Bronchial epithelial cell (primary cell): ENCODE measurements at regions not wholly inside any gene's neighbourhood (a gene's known extent, or its start where the extent isn't known, plus 50 kb on each side); places are given as distances from the start of the nearest gene placed in this dataset.

ENCODE experiments used
- DNase-seq: peaks from one replicate; pipeline ENCODE4 v3.0.0-alpha.2; 2010; ENCODE audit warnings: low read depth
- FAIRE-seq: peaks from 2 replicates; lab custom pipeline; 2011; peaks lifted over from hg19 to GRCh38; lab: Jason Lieb, UNC
- H3K27me3 ChIP-seq: 2 replicates; pipeline ENCODE4 v1.5.1; 2011; ENCODE audit warnings: low read length; ENCODE audit not compliant: control insufficient read depth, insufficient read depth
- H3K36me3 ChIP-seq: 2 replicates; pipeline ENCODE4 v1.5.1; 2011; ENCODE audit warnings: low read length; ENCODE audit not compliant: control insufficient read depth, insufficient read depth
- H3K4me3 ChIP-seq: 2 replicates; pipeline ENCODE4 v1.5.1; 2011; ENCODE audit warnings: mild to moderate bottlenecking, low read depth, low read length, control low read depth
- CTCF ChIP-seq: IDR thresholded peaks from 2 replicates; pipeline ENCODE4 v1.5.1; 2011; ENCODE audit warnings: mild to moderate bottlenecking, moderate library complexity, low read length, control low read depth, inconsistent platforms; ENCODE audit not compliant: insufficient read depth, severe bottlenecking

DNA sequence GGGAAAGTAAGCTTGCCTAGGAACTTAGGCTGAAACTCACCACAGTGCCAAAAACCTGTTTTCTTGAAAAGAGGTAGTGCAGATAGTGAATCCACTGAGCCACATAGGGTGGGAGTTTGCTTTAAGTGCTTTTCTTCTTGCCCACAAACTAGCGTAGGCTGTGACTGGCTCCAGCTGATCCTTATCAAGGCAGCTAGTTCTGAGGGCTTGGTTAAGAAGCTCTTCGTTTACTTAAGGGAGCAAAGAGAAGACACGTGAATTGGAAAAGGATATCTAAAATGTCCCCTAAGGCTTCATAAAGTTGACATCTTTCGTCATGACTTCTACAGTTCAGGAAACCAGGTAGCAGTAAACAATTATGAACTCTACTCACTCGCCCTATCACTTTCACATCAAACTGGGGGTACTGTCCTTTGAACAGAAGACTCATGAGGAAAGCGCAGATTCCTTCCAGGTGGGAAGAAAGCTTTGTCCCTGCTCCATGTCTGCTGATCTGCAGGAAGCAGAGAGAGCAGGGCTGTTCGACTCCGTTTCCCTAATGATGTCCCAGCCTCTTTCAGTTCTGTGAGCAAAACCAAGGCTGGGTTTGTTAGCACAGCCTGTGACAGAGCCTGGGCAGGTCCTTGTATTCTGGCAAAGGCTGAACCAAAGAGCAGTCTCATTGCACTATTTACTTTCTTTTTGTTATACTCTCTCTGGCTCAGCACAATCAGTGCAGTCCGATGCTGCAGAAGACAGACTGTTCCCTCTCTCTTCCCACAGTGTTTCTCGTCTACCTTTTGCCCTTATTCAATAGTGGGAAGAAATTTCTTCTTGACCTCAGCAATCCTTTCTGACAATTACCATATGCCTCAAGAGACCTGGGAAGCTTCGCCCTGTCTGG, 93.5 kb upstream of the ETV6 start:
- DNase-seq (no peak), FAIRE-seq (no peak)
- no peak for TF ChIP-seq CTCF
- H3K4me3 ChIP-seq, result no peak overlapping the region
- no peaks in the 10 kb centered on the region for H3K36me3 ChIP-seq
- H3K27me3 ChIP-seq, result no peaks in the 10 kb centered on the region

DNA sequence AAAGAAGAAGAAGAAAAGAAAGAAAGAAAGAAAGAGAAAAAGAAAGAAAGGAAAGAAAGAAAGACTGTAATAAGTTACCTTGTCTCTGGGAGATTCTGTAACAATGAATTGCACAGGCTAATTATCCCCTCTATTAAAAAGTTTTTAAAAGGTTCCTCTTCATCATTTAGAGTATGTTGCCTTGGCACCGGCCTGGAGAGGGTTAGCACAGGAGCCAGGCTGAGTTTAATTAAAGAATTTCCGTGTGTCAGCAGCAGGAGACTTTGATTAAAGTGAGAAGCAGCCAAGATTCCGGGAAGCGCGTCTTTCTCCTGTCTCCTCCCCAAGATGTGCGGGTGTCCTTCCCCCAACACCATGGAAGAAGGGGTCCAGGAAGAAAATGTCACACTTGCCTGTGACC, 92.8 kb upstream of the ETV6 start:
- Histone ChIP-seq H3K4me3 (no peak overlapping the region), H3K36me3 (no peaks in the 10 kb centered on the region), H3K27me3 (no peaks in the 10 kb centered on the region)
- no peak for FAIRE-seq
- no peak for TF ChIP-seq CTCF
- DNase-seq, result no peak

DNA sequence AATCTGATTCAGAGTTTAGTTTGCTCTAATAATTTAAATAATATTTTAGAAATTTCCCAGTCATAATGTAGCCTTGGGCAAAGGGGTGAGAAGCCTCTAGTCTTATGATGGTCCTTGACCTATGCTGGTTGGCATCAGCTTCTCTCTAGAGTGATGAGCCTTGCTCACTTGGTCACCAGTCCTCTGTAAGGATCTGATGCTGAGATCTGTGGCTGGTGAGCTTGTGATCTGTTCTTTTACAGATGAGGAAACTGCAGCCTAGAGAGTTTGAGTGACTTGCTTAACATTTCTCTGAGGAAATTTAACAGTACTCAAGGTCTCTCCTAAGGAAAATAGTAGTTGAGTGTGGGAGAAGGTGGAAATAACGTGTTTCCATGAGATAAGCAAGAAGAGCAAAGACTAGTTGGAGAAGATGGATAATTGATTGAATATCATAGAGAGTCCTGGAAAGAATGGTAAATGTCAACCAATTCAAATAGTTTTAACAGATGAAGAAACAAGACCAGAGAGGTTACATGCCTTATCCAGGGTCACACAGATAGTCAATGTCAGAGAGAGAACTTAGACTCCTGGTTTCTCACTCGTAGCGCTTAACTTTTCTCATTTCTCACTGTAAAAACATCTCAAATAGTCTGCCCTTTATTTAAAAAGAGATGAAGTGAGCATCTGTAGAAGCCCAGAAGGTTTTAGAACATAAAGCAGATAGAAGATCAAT, 89.7 kb upstream of the ETV6 start:
- Histone ChIP-seq H3K4me3 (no peak overlapping the region), H3K27me3 (no peaks in the 10 kb centered on the region), H3K36me3 (no peaks in the 10 kb centered on the region)
- DNase-seq (no peak), FAIRE-seq (no peak)
- TF ChIP-seq CTCF, result no peak

DNA sequence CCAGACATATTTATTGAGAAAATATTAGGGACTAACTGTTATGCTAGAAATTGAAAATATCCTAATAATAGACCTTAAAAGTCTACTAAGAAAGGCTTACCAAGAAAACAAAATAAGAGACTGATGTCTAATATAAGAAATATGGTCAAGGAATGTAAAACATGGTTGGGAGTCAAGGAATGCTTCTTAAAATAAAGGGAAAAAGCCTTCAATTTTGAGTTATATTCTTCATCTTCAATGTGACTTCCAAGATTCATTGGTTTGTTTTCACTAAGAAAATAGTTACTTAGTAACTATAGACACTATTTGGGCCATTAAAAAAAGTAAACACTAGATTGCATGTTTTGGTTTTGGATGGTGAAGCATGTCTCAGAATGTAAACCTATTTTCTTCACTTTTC, 88.1 kb upstream of the ETV6 start:
- no peak overlapping the region for H3K4me3 ChIP-seq
- TF ChIP-seq CTCF, result no peak

GRCh38 chr12:11563785-11564739, 85.4 kb upstream of the ETV6 start:
- Histone ChIP-seq H3K4me3 (no peak overlapping the region), H3K27me3 (no peaks in the 10 kb centered on the region), H3K36me3 (no peaks in the 10 kb centered on the region)
- no peak for TF ChIP-seq CTCF
- FAIRE-seq (no peak), DNase-seq (no peak)

More for the DNA sequence above, 88.1 kb upstream of the ETV6 start:
- H3K27me3 ChIP-seq, result no peaks in the 10 kb centered on the region
- H3K36me3 ChIP-seq, result no peaks in the 10 kb centered on the region
- DNase-seq, result no peak
- FAIRE-seq, result no peak
